GM23338 (cell line): ENCODE measurements at regions not wholly inside any gene's neighbourhood (a gene's known extent, or its start where the extent isn't known, plus 50 kb on each side); places are given as distances from the start of the nearest gene placed in this dataset.

Source experiments
- ATAC-seq: fragments of 200-7000 bp; cut with Tn5 transposase; 3 replicates; pipeline ENCODE4 v1.9.1; 2020
- DNase-seq: peaks from one replicate; pipeline ENCODE4 v3.0.0-alpha.2; 2015; ENCODE audit warnings: low spot score
- H2AFZ ChIP-seq: fragments of 200-600 bp; sonication (generic); 2 replicates; pipeline ENCODE4 v1.8.0; 2016; ENCODE audit warnings: antibody characterized with exemption, mild to moderate bottlenecking, moderate library complexity
- H3F3A ChIP-seq: fragments of 200-600 bp; sonication (generic); replicated peaks from 2 replicates; pipeline ENCODE4 v1.8.0; 2017; ENCODE audit warnings: antibody characterized with exemption, mixed run types, low read depth
- H3K27ac ChIP-seq: fragments of 200-600 bp; sonication (generic); 2 replicates; pipeline ENCODE4 v1.6.1; 2016; ENCODE audit warnings: low read depth
- H3K27me3 ChIP-seq: fragments of 200-600 bp; sonication (generic); 2 replicates; pipeline ENCODE4 v1.8.0; 2016; ENCODE audit warnings: mild to moderate bottlenecking, mixed run types, moderate library complexity; ENCODE audit not compliant: insufficient read depth
- H3K36me3 ChIP-seq: fragments of 200-600 bp; sonication (generic); 2 replicates; pipeline ENCODE4 v1.8.0; 2016; ENCODE audit warnings: mild to moderate bottlenecking; ENCODE audit not compliant: insufficient read depth
- H3K4me1 ChIP-seq: fragments of 200-600 bp; sonication (generic); 2 replicates; pipeline ENCODE4 v1.8.0; 2016; ENCODE audit warnings: mild to moderate bottlenecking, moderate library complexity; ENCODE audit not compliant: insufficient read depth
- H3K4me2 ChIP-seq: fragments of 200-600 bp; sonication (generic); 2 replicates; pipeline ENCODE4 v1.7.1; 2017; ENCODE audit warnings: mixed run types
- H3K4me3 ChIP-seq: fragments of 200-600 bp; sonication (generic); 2 replicates; pipeline ENCODE4 v1.6.1; 2016; ENCODE audit warnings: mixed run types
- H3K79me2 ChIP-seq: fragments of 200-600 bp; sonication (generic); replicated peaks from 2 replicates; pipeline ENCODE4 v1.8.0; 2017; ENCODE audit warnings: mild to moderate bottlenecking; ENCODE audit not compliant: insufficient read depth
- H3K9me2 ChIP-seq: fragments of 200-600 bp; sonication (generic); 2 replicates; pipeline ENCODE4 v1.8.0; 2017; ENCODE audit not compliant: insufficient read depth
- H4K20me1 ChIP-seq: fragments of 200-600 bp; sonication (generic); replicated peaks from 2 replicates; pipeline ENCODE4 v1.8.0; 2017; ENCODE audit warnings: mild to moderate bottlenecking; ENCODE audit not compliant: insufficient read depth
- H3K27ac Mint-ChIP-seq: 2 replicates; pipeline ENCODE4 v1.8.0; 2020; ENCODE audit warnings: inconsistent platforms, mild to moderate bottlenecking, moderate library complexity, mixed read lengths
- H3K27me3 Mint-ChIP-seq: 3 replicates; pipeline ENCODE4 v1.8.0; 2022; ENCODE audit warnings: low read depth, mild to moderate bottlenecking, moderate library complexity, mixed read lengths, inconsistent platforms; ENCODE audit not compliant: insufficient read depth, poor library complexity
- H3K36me3 Mint-ChIP-seq: 3 replicates; pipeline ENCODE4 v1.8.0; 2021; ENCODE audit warnings: low read depth, mild to moderate bottlenecking, inconsistent platforms, moderate library complexity, mixed read lengths
- H3K4me1 Mint-ChIP-seq: 3 replicates; pipeline ENCODE4 v1.8.0; 2020; ENCODE audit warnings: mild to moderate bottlenecking, inconsistent platforms, mixed read lengths
- H3K4me3 Mint-ChIP-seq: 3 replicates; pipeline ENCODE4 v1.8.0; 2021; ENCODE audit warnings: moderate library complexity, mild to moderate bottlenecking, inconsistent platforms, mixed read lengths
- H3K9me3 Mint-ChIP-seq: 3 replicates; pipeline ENCODE4 v1.8.0; 2020; ENCODE audit warnings: moderate library complexity, mild to moderate bottlenecking, inconsistent platforms, mixed read lengths
- CREB1 ChIP-seq: fragments of 250-450 bp; sonication (Bioruptor Pico); IDR thresholded peaks from 2 replicates; pipeline ENCODE4 v1.5.0; 2020; ENCODE audit warnings: low read depth, mild to moderate bottlenecking, moderate library complexity
- ETS1 ChIP-seq: IDR thresholded peaks from 2 replicates; pipeline ENCODE4 v1.6.1; 2016; ENCODE audit warnings: antibody characterized with exemption
- EZH2 ChIP-seq: fragments of 200-600 bp; sonication (generic); IDR thresholded peaks from one replicate; pipeline ENCODE4 v1.8.0; 2017; ENCODE audit warnings: antibody characterized with exemption, mild to moderate bottlenecking, low read depth; ENCODE audit not compliant: unreplicated experiment
- EZH2phosphoT487 ChIP-seq: fragments of 200-600 bp; sonication (generic); IDR thresholded peaks from one replicate; pipeline ENCODE4 v1.8.1; 2018; ENCODE audit warnings: antibody characterized with exemption; ENCODE audit not compliant: unreplicated experiment
- JUNB ChIP-seq: IDR thresholded peaks from one replicate; pipeline ENCODE4 v1.6.1; 2016; ENCODE audit warnings: antibody characterized with exemption; ENCODE audit not compliant: unreplicated experiment
- NANOG ChIP-seq: IDR thresholded peaks from 2 replicates; pipeline ENCODE4 v1.6.1; 2016; ENCODE audit warnings: antibody characterized with exemption, borderline replicate concordance
- POLR2AphosphoS5 ChIP-seq: IDR thresholded peaks from 2 replicates; pipeline ENCODE4 v1.6.1; 2016; ENCODE audit warnings: antibody characterized with exemption, low read depth
- REST ChIP-seq: IDR thresholded peaks from one replicate; pipeline ENCODE4 v1.6.1; 2018; ENCODE audit warnings: antibody characterized with exemption; ENCODE audit not compliant: unreplicated experiment
- STAT1 ChIP-seq: IDR thresholded peaks from one replicate; pipeline ENCODE4 v1.6.1; 2016; ENCODE audit warnings: antibody characterized with exemption; ENCODE audit not compliant: unreplicated experiment
- ZNF114 ChIP-seq: fragments of 250-450 bp; sonication (Bioruptor Pico); IDR thresholded peaks from 2 replicates; pipeline ENCODE4 v1.5.0; 2020; ENCODE audit warnings: mild to moderate bottlenecking, moderate library complexity
- ZNF331 ChIP-seq: fragments of 250-450 bp; sonication (Bioruptor Pico); IDR thresholded peaks from 2 replicates; pipeline ENCODE4 v1.5.0; 2020; ENCODE audit warnings: low read depth, mild to moderate bottlenecking, moderate library complexity
- ZNF462 ChIP-seq: fragments of 250-450 bp; sonication (Bioruptor Pico); IDR thresholded peaks from 2 replicates; pipeline ENCODE4 v1.5.0; 2020; ENCODE audit warnings: mild to moderate bottlenecking, moderate library complexity
- TF ChIP-seq, protein P1 (sequence below), 2 experiments: fragments of 200-600 bp in 1 of 2; sonication (generic) in 1 of 2; conservative IDR thresholded peaks; 2 replicates each; pipeline versions ENCODE4 v1.5.1 to v1.6.1; 2016 to 2017; ENCODE audit warnings: antibody characterized with exemption in 2 of 2, low read depth in 2 of 2, mild to moderate bottlenecking in 2 of 2, moderate library complexity in 1 of 2

DNA sequence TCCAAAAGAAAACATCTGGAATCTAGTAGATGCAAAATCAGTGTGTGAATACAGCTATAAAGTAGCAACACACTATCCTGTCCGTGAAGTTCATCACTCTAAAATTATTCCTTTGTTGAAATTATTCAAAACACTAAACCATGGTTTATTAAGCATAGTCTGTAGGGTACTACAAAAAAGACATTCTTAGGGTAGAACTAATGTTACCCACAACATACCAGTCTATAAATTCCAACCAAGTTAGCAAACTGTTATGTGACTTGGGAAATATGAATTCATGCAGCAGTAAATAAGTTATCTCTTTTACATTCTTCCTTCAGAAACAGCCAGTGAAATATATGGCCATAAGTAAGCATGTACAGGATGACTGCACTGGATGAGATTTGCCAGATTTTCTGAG lies 580.3 kb upstream of the ADGRB3 start:
- H3K4me3 ChIP-seq: no peak overlapping the region
- H3K27me3 Mint-ChIP-seq: no peaks in the 10 kb centered on the region
- H3K36me3 ChIP-seq: no peaks in the 10 kb centered on the region; the same call in 1 of the 2 replicates
- peaks cover 6% of the 10 kb centered on the region for H3K4me1 ChIP-seq
- no peak overlapping the region for H3K27ac ChIP-seq
- no peaks in the 10 kb centered on the region for H4K20me1 ChIP-seq
- no peak overlapping the region for H3K4me2 ChIP-seq
- no peak overlapping the region for H2AFZ ChIP-seq
- H3K9me3 Mint-ChIP-seq: peaks cover 20% of the 10 kb centered on the region
- H3F3A ChIP-seq: no peaks in the 10 kb centered on the region
- peaks cover 7% of the 10 kb centered on the region for H3K4me1 Mint-ChIP-seq
- H3K27me3 ChIP-seq: no peaks in the 10 kb centered on the region
- DNase-seq (no peak), ATAC-seq (no peak)
- no peaks in the 10 kb centered on the region for H3K79me2 ChIP-seq
- TF ChIP-seq REST (no peak), STAT1 (no peak), ZNF462 (CRISPR knock-in tag) (no peak), JUNB (no peak), ZNF331 (CRISPR knock-in tag) (no peak), ETS1 (no peak), EZH2 (no peak), CREB1 (CRISPR knock-in tag) (no peak), ZNF114 (no peak), NANOG (no peak), POLR2AphosphoS5 (no peak), EZH2phosphoT487 (no peak)
- TF ChIP-seq, protein P1, sequence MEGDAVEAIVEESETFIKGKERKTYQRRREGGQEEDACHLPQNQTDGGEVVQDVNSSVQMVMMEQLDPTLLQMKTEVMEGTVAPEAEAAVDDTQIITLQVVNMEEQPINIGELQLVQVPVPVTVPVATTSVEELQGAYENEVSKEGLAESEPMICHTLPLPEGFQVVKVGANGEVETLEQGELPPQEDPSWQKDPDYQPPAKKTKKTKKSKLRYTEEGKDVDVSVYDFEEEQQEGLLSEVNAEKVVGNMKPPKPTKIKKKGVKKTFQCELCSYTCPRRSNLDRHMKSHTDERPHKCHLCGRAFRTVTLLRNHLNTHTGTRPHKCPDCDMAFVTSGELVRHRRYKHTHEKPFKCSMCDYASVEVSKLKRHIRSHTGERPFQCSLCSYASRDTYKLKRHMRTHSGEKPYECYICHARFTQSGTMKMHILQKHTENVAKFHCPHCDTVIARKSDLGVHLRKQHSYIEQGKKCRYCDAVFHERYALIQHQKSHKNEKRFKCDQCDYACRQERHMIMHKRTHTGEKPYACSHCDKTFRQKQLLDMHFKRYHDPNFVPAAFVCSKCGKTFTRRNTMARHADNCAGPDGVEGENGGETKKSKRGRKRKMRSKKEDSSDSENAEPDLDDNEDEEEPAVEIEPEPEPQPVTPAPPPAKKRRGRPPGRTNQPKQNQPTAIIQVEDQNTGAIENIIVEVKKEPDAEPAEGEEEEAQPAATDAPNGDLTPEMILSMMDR (conservative IDR thresholded peaks at IDR 0.05; ENCODE audit: low read depth in 2 of 2): no peak
- no peak overlapping the region for H3K4me3 Mint-ChIP-seq
- no peak overlapping the region for H3K27ac Mint-ChIP-seq
- peaks cover 20% of the 10 kb centered on the region; the same call in 2 of the 3 replicates for H3K36me3 Mint-ChIP-seq
- H3K9me2 ChIP-seq: no peaks in the 10 kb centered on the region
